ENCODE measurements at regions not wholly inside any gene's neighbourhood (a gene's known extent, or its start where the extent isn't known, plus 50 kb on each side); places are given as distances from the start of the nearest gene placed in this dataset.

GRCh38 chr4:60938181-60938580 lies 261.9 kb upstream of the ADGRL3 start:
- ATAC-seq (no peak), DNase-seq (ENCODE audit: low spot score) (no peak)
- TF ChIP-seq ZNF114 (CRISPR knock-in tag; IDR thresholded peaks at IDR 0.05) (no peak), EZH2 (IDR thresholded peaks at IDR 0.05; ENCODE audit: low read depth, unreplicated experiment) (no peak), STAT1 (IDR thresholded peaks at IDR 0.05; ENCODE audit: unreplicated experiment) (no peak), CREB1 (CRISPR knock-in tag; IDR thresholded peaks at IDR 0.05; ENCODE audit: low read depth) (no peak), ZNF331 (CRISPR knock-in tag; IDR thresholded peaks at IDR 0.05; ENCODE audit: low read depth) (no peak), JUNB (IDR thresholded peaks at IDR 0.05; ENCODE audit: unreplicated experiment) (no peak), ZNF462 (CRISPR knock-in tag; IDR thresholded peaks at IDR 0.05) (no peak), EZH2phosphoT487 (IDR thresholded peaks at IDR 0.05; ENCODE audit: unreplicated experiment) (no peak), POLR2AphosphoS5 (IDR thresholded peaks at IDR 0.05; ENCODE audit: low read depth) (no peak), REST (IDR thresholded peaks at IDR 0.05; ENCODE audit: unreplicated experiment) (no peak), NANOG (IDR thresholded peaks at IDR 0.05; ENCODE audit: borderline replicate concordance) (no peak)
- TF ChIP-seq, protein P1, sequence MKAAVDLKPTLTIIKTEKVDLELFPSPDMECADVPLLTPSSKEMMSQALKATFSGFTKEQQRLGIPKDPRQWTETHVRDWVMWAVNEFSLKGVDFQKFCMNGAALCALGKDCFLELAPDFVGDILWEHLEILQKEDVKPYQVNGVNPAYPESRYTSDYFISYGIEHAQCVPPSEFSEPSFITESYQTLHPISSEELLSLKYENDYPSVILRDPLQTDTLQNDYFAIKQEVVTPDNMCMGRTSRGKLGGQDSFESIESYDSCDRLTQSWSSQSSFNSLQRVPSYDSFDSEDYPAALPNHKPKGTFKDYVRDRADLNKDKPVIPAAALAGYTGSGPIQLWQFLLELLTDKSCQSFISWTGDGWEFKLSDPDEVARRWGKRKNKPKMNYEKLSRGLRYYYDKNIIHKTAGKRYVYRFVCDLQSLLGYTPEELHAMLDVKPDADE (IDR thresholded peaks at IDR 0.05): no peak
- TF ChIP-seq, protein P2, sequence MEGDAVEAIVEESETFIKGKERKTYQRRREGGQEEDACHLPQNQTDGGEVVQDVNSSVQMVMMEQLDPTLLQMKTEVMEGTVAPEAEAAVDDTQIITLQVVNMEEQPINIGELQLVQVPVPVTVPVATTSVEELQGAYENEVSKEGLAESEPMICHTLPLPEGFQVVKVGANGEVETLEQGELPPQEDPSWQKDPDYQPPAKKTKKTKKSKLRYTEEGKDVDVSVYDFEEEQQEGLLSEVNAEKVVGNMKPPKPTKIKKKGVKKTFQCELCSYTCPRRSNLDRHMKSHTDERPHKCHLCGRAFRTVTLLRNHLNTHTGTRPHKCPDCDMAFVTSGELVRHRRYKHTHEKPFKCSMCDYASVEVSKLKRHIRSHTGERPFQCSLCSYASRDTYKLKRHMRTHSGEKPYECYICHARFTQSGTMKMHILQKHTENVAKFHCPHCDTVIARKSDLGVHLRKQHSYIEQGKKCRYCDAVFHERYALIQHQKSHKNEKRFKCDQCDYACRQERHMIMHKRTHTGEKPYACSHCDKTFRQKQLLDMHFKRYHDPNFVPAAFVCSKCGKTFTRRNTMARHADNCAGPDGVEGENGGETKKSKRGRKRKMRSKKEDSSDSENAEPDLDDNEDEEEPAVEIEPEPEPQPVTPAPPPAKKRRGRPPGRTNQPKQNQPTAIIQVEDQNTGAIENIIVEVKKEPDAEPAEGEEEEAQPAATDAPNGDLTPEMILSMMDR (conservative IDR thresholded peaks at IDR 0.05; ENCODE audit: low read depth in 2 of 2): no peak
- H3F3A ChIP-seq (replicated peaks; ENCODE audit: low read depth): no peaks in the 10 kb centered on the region
- no peaks in the 10 kb centered on the region for H3K9me2 ChIP-seq (ENCODE audit: insufficient read depth)
- no peak overlapping the region for H3K27ac Mint-ChIP-seq
- no peak overlapping the region for H3K4me3 Mint-ChIP-seq
- no peaks in the 10 kb centered on the region for H3K36me3 Mint-ChIP-seq (ENCODE audit: low read depth)
- no peaks in the 10 kb centered on the region for H3K79me2 ChIP-seq (replicated peaks; ENCODE audit: insufficient read depth)
- no peak overlapping the region for H3K4me3 ChIP-seq
- H3K9me3 Mint-ChIP-seq: no peaks in the 10 kb centered on the region
- no peak overlapping the region for H3K4me2 ChIP-seq
- H3K27ac ChIP-seq (ENCODE audit: low read depth): no peak overlapping the region
- no peaks in the 10 kb centered on the region for H3K36me3 ChIP-seq (ENCODE audit: insufficient read depth)
- H3K4me1 Mint-ChIP-seq: peaks cover 7% of the 10 kb centered on the region; the same call in 2 of the 3 replicates
- H3K27me3 Mint-ChIP-seq (ENCODE audit: insufficient read depth, low read depth, poor library complexity): peaks cover 2% of the 10 kb centered on the region
- no peak overlapping the region for H2AFZ ChIP-seq
- H3K4me1 ChIP-seq (ENCODE audit: insufficient read depth): no peaks in the 10 kb centered on the region
- H3K27me3 ChIP-seq (ENCODE audit: insufficient read depth): no peaks in the 10 kb centered on the region
- no peaks in the 10 kb centered on the region for H4K20me1 ChIP-seq (replicated peaks; ENCODE audit: insufficient read depth)
